NCI-H526 treated with DMSO at 0.1 percent for 48 hours (cell line): ENCODE measurements at regions not wholly inside any gene's neighbourhood (a gene's known extent, or its start where the extent isn't known, plus 50 kb on each side); places are given as distances from the start of the nearest gene placed in this dataset.

Source experiments
- DNase-seq: peaks from one replicate; lab custom pipeline; 2025; lab: John Stamatoyannopoulos, UW

- no peak for DNase-seq
These were observed 241.9 kb upstream of the ZNF507 start for GRCh38 chr19:32103541-32103940.

GRCh38 chr19:32104153-32104849, 241.1 kb upstream of the ZNF507 start:
- DNase-seq: no peak

- DNase-seq: no peak
These were observed 240.6 kb upstream of the ZNF507 start for GRCh38 chr19:32104850-32105235.

GRCh38 chr19:32105527-32106310, 239.7 kb upstream of the ZNF507 start:
- DNase-seq: no peak

GRCh38 chr19:32122258-32122657, 223.2 kb upstream of the ZNF507 start:
- no peak for DNase-seq

- no peak for DNase-seq
These were observed 222.0 kb upstream of the ZNF507 start for GRCh38 chr19:32123355-32123940.

- no peak for DNase-seq
These were observed 220.8 kb upstream of the ZNF507 start for GRCh38 chr19:32124585-32124984.

GRCh38 chr19:32129141-32129540, 216.3 kb upstream of the ZNF507 start:
- no peak for DNase-seq

- no peak for DNase-seq
These were observed 215.1 kb upstream of the ZNF507 start for GRCh38 chr19:32130332-32130731.

GRCh38 chr19:32131005-32131404, 214.4 kb upstream of the ZNF507 start:
- DNase-seq: no peak

- no peak for DNase-seq
These were observed 207.0 kb upstream of the ZNF507 start for GRCh38 chr19:32138416-32138815.

GRCh38 chr19:32141840-32142511, 203.4 kb upstream of the ZNF507 start:
- DNase-seq: no peak

- no peak for DNase-seq
These were observed 198.7 kb upstream of the ZNF507 start for GRCh38 chr19:32146664-32147063.

GRCh38 chr19:32150605-32151004, 194.8 kb upstream of the ZNF507 start:
- no peak for DNase-seq

GRCh38 chr19:32154418-32154817, 191.0 kb upstream of the ZNF507 start:
- no peak for DNase-seq

GRCh38 chr19:32164384-32164992, 180.9 kb upstream of the ZNF507 start:
- DNase-seq: no peak

GRCh38 chr19:32165141-32165540, 180.3 kb upstream of the ZNF507 start:
- no peak for DNase-seq

GRCh38 chr19:32165750-32166149, 179.7 kb upstream of the ZNF507 start:
- no peak for DNase-seq

GRCh38 chr19:32166238-32166637, 179.2 kb upstream of the ZNF507 start:
- DNase-seq: no peak

- DNase-seq: no peak
These were observed 177.3 kb upstream of the ZNF507 start for GRCh38 chr19:32168111-32168510.

GRCh38 chr19:32168606-32169005, 176.8 kb upstream of the ZNF507 start:
- no peak for DNase-seq

GRCh38 chr19:32171719-32172151, 173.7 kb upstream of the ZNF507 start:
- no peak for DNase-seq
